ENCODE measurements at regions not wholly inside any gene's neighbourhood (a gene's known extent, or its start where the extent isn't known, plus 50 kb on each side); places are given as distances from the start of the nearest gene placed in this dataset.

DNA sequence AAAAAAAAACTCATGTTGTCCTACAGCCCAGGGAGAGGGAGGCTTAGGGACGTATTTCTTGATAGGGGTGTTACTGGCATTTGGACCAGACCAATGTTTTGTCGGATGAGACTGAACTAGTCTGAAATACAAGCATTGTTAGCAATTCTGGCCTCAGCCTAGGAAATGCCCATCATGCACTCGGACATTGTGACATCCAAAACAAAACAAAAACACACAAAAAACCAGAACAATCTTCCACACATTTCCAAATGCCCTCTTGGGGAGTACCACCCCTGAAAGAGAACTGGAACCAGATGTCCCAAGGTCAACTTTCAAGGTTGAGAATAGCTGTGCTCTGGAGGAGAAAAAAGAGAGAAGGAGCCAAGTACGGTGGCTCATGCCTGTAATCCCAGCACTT, 299.1 kb upstream of the JARID2 start:
- Histone ChIP-seq H3K79me2 (ENCODE audit: control insufficient read depth, insufficient read depth, low read length) (no peaks in the 10 kb centered on the region), H3K4me1 (ENCODE audit: control insufficient read depth, extremely low read depth, insufficient read depth, low read length) (no peaks in the 10 kb centered on the region), H4K20me1 (ENCODE audit: control insufficient read depth, extremely low read depth, insufficient read depth, low read length) (no peaks in the 10 kb centered on the region), H3K36me3 (ENCODE audit: control insufficient read depth, insufficient read depth, low read length) (no peaks in the 10 kb centered on the region), H3K27ac (ENCODE audit: insufficient read depth, low read length) (no peak overlapping the region), H2AFZ (ENCODE audit: low read length) (no peak overlapping the region), H3K4me3 (replicated peaks in 1 of 4; ENCODE audit: control extremely low read depth in 1 of 4, insufficient read depth in 1 of 4, low read depth in 3 of 4, low read length in 4 of 4) (no peak overlapping the region), H3K9me3 (ENCODE audit: control insufficient read depth, insufficient read depth, low read depth, low read length) (no peaks in the 10 kb centered on the region), H3K27me3 (ENCODE audit: control insufficient read depth, insufficient read depth, low read length) (no peaks in the 10 kb centered on the region), H3K9ac (ENCODE audit: insufficient read depth, low read length) (no peak overlapping the region), H3K4me2 (ENCODE audit: extremely low read depth, insufficient read depth, low read length) (no peak overlapping the region)
- DNase-seq (ENCODE audit: low read depth in 2 of 2), result no peak
- no peak for TF ChIP-seq EZH2 (IDR thresholded peaks at IDR 0.05; ENCODE audit: low read length, missing control alignments)
- TF ChIP-seq, protein P1, sequence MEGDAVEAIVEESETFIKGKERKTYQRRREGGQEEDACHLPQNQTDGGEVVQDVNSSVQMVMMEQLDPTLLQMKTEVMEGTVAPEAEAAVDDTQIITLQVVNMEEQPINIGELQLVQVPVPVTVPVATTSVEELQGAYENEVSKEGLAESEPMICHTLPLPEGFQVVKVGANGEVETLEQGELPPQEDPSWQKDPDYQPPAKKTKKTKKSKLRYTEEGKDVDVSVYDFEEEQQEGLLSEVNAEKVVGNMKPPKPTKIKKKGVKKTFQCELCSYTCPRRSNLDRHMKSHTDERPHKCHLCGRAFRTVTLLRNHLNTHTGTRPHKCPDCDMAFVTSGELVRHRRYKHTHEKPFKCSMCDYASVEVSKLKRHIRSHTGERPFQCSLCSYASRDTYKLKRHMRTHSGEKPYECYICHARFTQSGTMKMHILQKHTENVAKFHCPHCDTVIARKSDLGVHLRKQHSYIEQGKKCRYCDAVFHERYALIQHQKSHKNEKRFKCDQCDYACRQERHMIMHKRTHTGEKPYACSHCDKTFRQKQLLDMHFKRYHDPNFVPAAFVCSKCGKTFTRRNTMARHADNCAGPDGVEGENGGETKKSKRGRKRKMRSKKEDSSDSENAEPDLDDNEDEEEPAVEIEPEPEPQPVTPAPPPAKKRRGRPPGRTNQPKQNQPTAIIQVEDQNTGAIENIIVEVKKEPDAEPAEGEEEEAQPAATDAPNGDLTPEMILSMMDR (conservative IDR thresholded peaks at IDR 0.05 in 1 of 2, IDR thresholded peaks at IDR 0.05 in 1 of 2; ENCODE audit: low read depth in 1 of 2, low read length in 2 of 2), result no peak

- Histone ChIP-seq H3K9me3 (ENCODE audit: control insufficient read depth, insufficient read depth, low read depth, low read length) (no peaks in the 10 kb centered on the region), H3K79me2 (ENCODE audit: control insufficient read depth, insufficient read depth, low read length) (no peaks in the 10 kb centered on the region), H3K4me1 (ENCODE audit: control insufficient read depth, extremely low read depth, insufficient read depth, low read length) (no peaks in the 10 kb centered on the region), H3K4me2 (ENCODE audit: extremely low read depth, insufficient read depth, low read length) (no peak overlapping the region), H3K9ac (ENCODE audit: insufficient read depth, low read length) (no peak overlapping the region), H3K27ac (ENCODE audit: insufficient read depth, low read length) (no peak overlapping the region), H2AFZ (ENCODE audit: low read length) (no peak overlapping the region), H3K27me3 (ENCODE audit: control insufficient read depth, insufficient read depth, low read length) (no peaks in the 10 kb centered on the region), H4K20me1 (ENCODE audit: control insufficient read depth, extremely low read depth, insufficient read depth, low read length) (no peaks in the 10 kb centered on the region), H3K36me3 (ENCODE audit: control insufficient read depth, insufficient read depth, low read length) (no peaks in the 10 kb centered on the region), H3K4me3 (replicated peaks in 1 of 4; ENCODE audit: control extremely low read depth in 1 of 4, insufficient read depth in 1 of 4, low read depth in 3 of 4, low read length in 4 of 4) (no peak overlapping the region)
- TF ChIP-seq EZH2 (IDR thresholded peaks at IDR 0.05; ENCODE audit: low read length, missing control alignments), result no peak
- TF ChIP-seq, protein P1 (conservative IDR thresholded peaks at IDR 0.05 in 1 of 2, IDR thresholded peaks at IDR 0.05 in 1 of 2; ENCODE audit: low read depth in 1 of 2, low read length in 2 of 2), result no peak
- no peak for DNase-seq (ENCODE audit: low read depth in 2 of 2)
These were observed 297.2 kb upstream of the JARID2 start for GRCh38 chr6:14948586-14949245.

GRCh38 chr6:14950103-14950969, 295.5 kb upstream of the JARID2 start:
- H3K79me2 ChIP-seq (ENCODE audit: control insufficient read depth, insufficient read depth, low read length), result no peaks in the 10 kb centered on the region
- no peak overlapping the region for H2AFZ ChIP-seq (ENCODE audit: low read length)
- no peaks in the 10 kb centered on the region for H4K20me1 ChIP-seq (ENCODE audit: control insufficient read depth, extremely low read depth, insufficient read depth, low read length)
- DNase-seq (ENCODE audit: low read depth in 2 of 2), result no peak
- H3K9me3 ChIP-seq (ENCODE audit: control insufficient read depth, insufficient read depth, low read depth, low read length), result no peaks in the 10 kb centered on the region
- no peak overlapping the region for H3K27ac ChIP-seq (ENCODE audit: insufficient read depth, low read length)
- H3K27me3 ChIP-seq (ENCODE audit: control insufficient read depth, insufficient read depth, low read length), result no peaks in the 10 kb centered on the region
- no peak for TF ChIP-seq EZH2 (IDR thresholded peaks at IDR 0.05; ENCODE audit: low read length, missing control alignments)
- TF ChIP-seq, protein P1 (conservative IDR thresholded peaks at IDR 0.05 in 1 of 2, IDR thresholded peaks at IDR 0.05 in 1 of 2; ENCODE audit: low read depth in 1 of 2, low read length in 2 of 2), result no peak
- no peak overlapping the region for H3K4me3 ChIP-seq (replicated peaks in 1 of 4; ENCODE audit: control extremely low read depth in 1 of 4, insufficient read depth in 1 of 4, low read depth in 3 of 4, low read length in 4 of 4)
- no peaks in the 10 kb centered on the region for H3K4me1 ChIP-seq (ENCODE audit: control insufficient read depth, extremely low read depth, insufficient read depth, low read length)
- H3K9ac ChIP-seq (ENCODE audit: insufficient read depth, low read length), result no peak overlapping the region
- no peak overlapping the region for H3K4me2 ChIP-seq (ENCODE audit: extremely low read depth, insufficient read depth, low read length)
- H3K36me3 ChIP-seq (ENCODE audit: control insufficient read depth, insufficient read depth, low read length), result no peaks in the 10 kb centered on the region
